NB4 (cell line): ENCODE measurements at regions not wholly inside any gene's neighbourhood (a gene's known extent, or its start where the extent isn't known, plus 50 kb on each side); places are given as distances from the start of the nearest gene placed in this dataset.

ENCODE experiments used
- CTCF ChIP-seq: IDR thresholded peaks from one replicate; pipeline ENCODE4 v1.5.1; 2012; ENCODE audit warnings: low read depth, low read length
- MYC ChIP-seq: IDR thresholded peaks from 2 replicates; pipeline ENCODE4 v1.6.1; 2011; ENCODE audit warnings: low read depth, low read length

GRCh38 chr14:31913370-31913769, 163.7 kb upstream of the ARHGAP5 start:
- no peak for TF ChIP-seq MYC
- no peak for TF ChIP-seq CTCF
